Liver (tissue), 7 donors: ENCODE measurements at regions not wholly inside any gene's neighbourhood (a gene's known extent, or its start where the extent isn't known, plus 50 kb on each side); places are given as distances from the start of the nearest gene placed in this dataset.

ENCODE experiments used
- DNase-seq: peaks from one replicate; pipeline ENCODE4 v3.0.0-alpha.2; 2017; ENCODE audit warnings: low spot score
- H3K27ac ChIP-seq, 2 donors: one replicate each; pipeline ENCODE4 v1.7.0; 2013; ENCODE audit warnings: inconsistent platforms in 2 of 2, low read length in 2 of 2, control low read depth in 1 of 2, low read depth in 1 of 2, mild to moderate bottlenecking in 1 of 2
- H3K27me3 ChIP-seq, 4 donors: one replicate each; pipeline versions ENCODE4 v1.6.1 to v1.7.0; 2013; ENCODE audit warnings: low read length in 3 of 4, inconsistent platforms in 1 of 4, mild to moderate bottlenecking in 1 of 4, moderate library complexity in 1 of 4; ENCODE audit not compliant: control insufficient read depth in 4 of 4, insufficient read depth in 4 of 4
- H3K36me3 ChIP-seq, 4 donors: one replicate each; pipeline versions ENCODE4 v1.6.1 to v1.7.0; 2013; ENCODE audit warnings: low read length in 3 of 4, mild to moderate bottlenecking in 3 of 4, low read depth in 1 of 4, moderate library complexity in 1 of 4; ENCODE audit not compliant: control insufficient read depth in 4 of 4, insufficient read depth in 3 of 4
- H3K4me1 ChIP-seq, 4 donors: one replicate each; pipeline versions ENCODE4 v1.6.1 to v1.7.0; 2013; ENCODE audit warnings: low read length in 3 of 4, mild to moderate bottlenecking in 3 of 4, moderate library complexity in 1 of 4; ENCODE audit not compliant: control insufficient read depth in 4 of 4, insufficient read depth in 4 of 4
- H3K4me3 ChIP-seq, 3 donors: one replicate each; pipeline versions ENCODE4 v1.6.1 to v1.7.0; 2013; ENCODE audit warnings: low read length in 3 of 3, control low read depth in 1 of 3, low read depth in 1 of 3, mild to moderate bottlenecking in 1 of 3
- H3K9ac ChIP-seq, 2 donors: one replicate each; pipeline ENCODE4 v1.7.0; 2013; ENCODE audit warnings: low read length in 2 of 2, mild to moderate bottlenecking in 2 of 2, moderate library complexity in 2 of 2, control low read depth in 1 of 2, low read depth in 1 of 2
- H3K9me3 ChIP-seq, 4 donors: one replicate each; pipeline versions ENCODE4 v1.6.1 to v1.7.0; 2013; ENCODE audit warnings: low read length in 3 of 4; ENCODE audit not compliant: control insufficient read depth in 4 of 4
- EGR1 ChIP-seq, 2 donors: IDR thresholded peaks; 2 replicates each; pipeline ENCODE4 v1.6.1; 2016 to 2018; ENCODE audit warnings: antibody characterized with exemption in 2 of 2, low read depth in 2 of 2
- FOXA2 ChIP-seq: IDR thresholded peaks from 2 replicates; pipeline ENCODE4 v1.6.1; 2016; ENCODE audit warnings: antibody characterized with exemption
- HNF4G ChIP-seq: IDR thresholded peaks from 2 replicates; pipeline ENCODE4 v1.6.1; 2016; ENCODE audit warnings: antibody characterized with exemption
- JUND ChIP-seq, 2 donors: IDR thresholded peaks; 2 replicates each; pipeline ENCODE4 v1.6.1; 2016; ENCODE audit warnings: antibody characterized with exemption in 2 of 2
- RAD21 ChIP-seq, 2 donors: IDR thresholded peaks; 2 replicates each; pipeline ENCODE4 v1.6.1; 2016; ENCODE audit warnings: antibody characterized with exemption in 2 of 2, mild to moderate bottlenecking in 2 of 2
- REST ChIP-seq: IDR thresholded peaks from 2 replicates; pipeline ENCODE4 v1.6.1; 2016; ENCODE audit warnings: antibody characterized with exemption, mild to moderate bottlenecking
- RXRA ChIP-seq, 2 donors: IDR thresholded peaks; 2 replicates each; pipeline ENCODE4 v1.6.1; 2017 to 2018; ENCODE audit warnings: antibody characterized with exemption in 2 of 2, mild to moderate bottlenecking in 1 of 2
- TAF1 ChIP-seq: conservative IDR thresholded peaks from 2 replicates; pipeline ENCODE4 v1.6.1; 2016; ENCODE audit warnings: antibody characterized with exemption, mild to moderate bottlenecking
- YY1 ChIP-seq: IDR thresholded peaks from 2 replicates; pipeline ENCODE4 v1.6.1; 2016; ENCODE audit warnings: antibody characterized with exemption, mild to moderate bottlenecking
- WGBS: extraction: QIAGEN DNeasy Blood & Tissue Kit; methylation state at CpG from one replicate; pipeline ENCODE4 v1.1.7; 2013; 5-methylcytosine and 5-hydroxymethylcytosine counted together
- TF ChIP-seq, protein P1 (sequence below): IDR thresholded peaks from 2 replicates; pipeline ENCODE4 v1.6.1; 2016; ENCODE audit warnings: antibody characterized with exemption
- donor health status: healthy.
- donor health status: healthy.
- donor health status: healthy.
- donor health status: healthy.

DNA sequence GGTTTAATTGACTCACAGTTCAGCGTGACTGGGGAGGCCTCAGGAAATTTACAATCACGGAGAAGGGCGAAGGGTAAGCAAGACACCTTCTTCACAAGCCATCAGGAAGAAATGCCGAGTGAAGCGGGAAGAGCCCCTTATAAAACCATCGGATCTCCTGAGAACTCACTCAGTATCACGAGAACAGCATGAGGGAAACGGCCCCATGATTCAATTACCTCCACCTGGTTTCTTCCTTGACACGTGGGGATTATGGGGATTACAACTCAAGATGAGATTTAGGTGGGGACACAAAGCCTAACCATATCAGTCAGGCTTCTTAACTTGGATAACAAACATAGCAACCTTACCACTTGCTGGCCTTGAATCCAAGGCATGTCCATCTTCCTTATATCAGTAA, 73.6 kb upstream of the FOXN2 start:
- TF ChIP-seq TAF1: no peak
- no peak for TF ChIP-seq FOXA2
- no peak for TF ChIP-seq RAD21 (IDR thresholded peaks at IDR 0.05)
- H3K4me3 ChIP-seq: no peak overlapping the region
- no peaks in the 10 kb centered on the region for H3K27me3 ChIP-seq
- H3K27ac ChIP-seq: no peak overlapping the region
- no peak overlapping the region for H3K9ac ChIP-seq
- H3K4me1 ChIP-seq: no peaks in the 10 kb centered on the region
- DNase-seq: no peak
- H3K9me3 ChIP-seq: no peaks in the 10 kb centered on the region
- H3K36me3 ChIP-seq: no peaks in the 10 kb centered on the region
- 95% methylated on average over 9 of the region's 9 CpGs for WGBS

DNA sequence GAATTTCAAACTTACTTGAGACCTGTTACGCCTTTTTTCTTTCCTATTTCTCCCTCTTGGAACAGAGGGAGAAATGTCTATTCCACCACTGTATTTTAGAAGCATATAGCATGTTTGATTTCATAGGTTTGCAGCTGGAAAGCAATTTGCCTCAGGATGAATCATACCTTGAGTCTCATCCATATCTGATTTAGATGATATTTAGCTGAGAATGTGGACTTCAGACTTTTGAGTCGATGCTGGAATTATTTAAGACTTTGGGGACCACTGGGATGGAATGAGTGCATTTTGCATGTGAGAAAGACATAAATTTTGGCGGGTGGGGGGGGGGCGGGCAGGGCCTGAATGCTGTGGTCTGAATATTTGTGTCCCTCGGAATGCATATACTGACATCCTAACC, 67.3 kb upstream of the FOXN2 start:
- Histone ChIP-seq H3K4me1 (peaks cover 2 to 30% (median 27%) of the 10 kb centered on the region in 4 donors), H3K4me3 (no peak overlapping the region), H3K27ac (no peak overlapping the region), H3K9me3 (no peaks in the 10 kb centered on the region), H3K27me3 (no peaks in the 10 kb centered on the region), H3K9ac (no peak overlapping the region), H3K36me3 (no peaks in the 10 kb centered on the region)
- WGBS: 96% methylated on average over 5 of the region's 5 CpGs
- TF ChIP-seq TAF1 (no peak), RAD21 (IDR thresholded peaks at IDR 0.05) (no peak), RXRA (IDR thresholded peaks at IDR 0.05) (no peak), YY1 (no peak), EGR1 (IDR thresholded peaks at IDR 0.05; ENCODE audit: low read depth in 2 of 2) (no peak), REST (no peak)
- TF ChIP-seq, protein P1, sequence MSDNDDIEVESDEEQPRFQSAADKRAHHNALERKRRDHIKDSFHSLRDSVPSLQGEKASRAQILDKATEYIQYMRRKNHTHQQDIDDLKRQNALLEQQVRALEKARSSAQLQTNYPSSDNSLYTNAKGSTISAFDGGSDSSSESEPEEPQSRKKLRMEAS: no peak
- DNase-seq: no peak

DNA sequence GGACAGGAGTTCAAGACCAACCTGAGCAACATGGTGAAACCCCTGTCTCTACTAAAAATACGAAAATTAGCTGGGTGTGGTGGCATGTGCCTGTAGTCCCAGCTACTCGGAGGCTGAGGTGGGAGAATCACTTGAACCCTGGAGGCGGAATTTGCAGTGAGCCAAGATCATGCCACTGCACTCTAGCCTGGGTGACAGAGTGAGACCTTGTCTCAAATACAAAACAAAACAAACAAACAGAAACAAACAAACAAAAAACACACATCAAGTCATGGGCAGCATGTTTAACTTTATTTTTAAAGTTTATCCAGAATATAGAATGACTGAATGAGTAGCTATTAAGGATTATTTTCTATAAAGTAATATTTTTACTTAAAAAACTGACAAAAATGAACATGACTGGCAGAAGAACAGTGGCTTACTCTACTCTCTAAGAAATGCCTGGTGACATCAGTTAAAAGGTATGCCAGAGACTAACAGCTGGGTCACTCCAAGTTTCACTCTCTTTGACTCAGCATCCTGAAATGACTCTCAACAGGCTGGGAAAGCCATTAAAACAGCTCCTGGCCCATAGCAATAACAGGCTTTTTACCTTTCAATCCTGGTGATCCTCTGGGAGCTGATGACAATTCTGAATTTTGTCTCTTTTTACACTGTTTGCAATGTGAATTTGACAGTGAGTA, 66.1 kb upstream of the FOXN2 start:
- Histone ChIP-seq H3K4me3 (no peak overlapping the region), H3K4me1 (peaks cover 2 to 30% (median 27%) of the 10 kb centered on the region in 4 donors), H3K9ac (no peak overlapping the region), H3K27ac (peak overlapping the region; percentile 64 to 68), H3K27me3 (no peaks in the 10 kb centered on the region), H3K36me3 (no peaks in the 10 kb centered on the region), H3K9me3 (no peaks in the 10 kb centered on the region)
- DNase-seq: no peak
- WGBS: 92% methylated on average over 3 of the region's 3 CpGs
- TF ChIP-seq TAF1 (no peak), JUND (IDR thresholded peaks at IDR 0.05) (peak; percentile 40 to 41), RXRA (IDR thresholded peaks at IDR 0.05) (no peak)

DNA sequence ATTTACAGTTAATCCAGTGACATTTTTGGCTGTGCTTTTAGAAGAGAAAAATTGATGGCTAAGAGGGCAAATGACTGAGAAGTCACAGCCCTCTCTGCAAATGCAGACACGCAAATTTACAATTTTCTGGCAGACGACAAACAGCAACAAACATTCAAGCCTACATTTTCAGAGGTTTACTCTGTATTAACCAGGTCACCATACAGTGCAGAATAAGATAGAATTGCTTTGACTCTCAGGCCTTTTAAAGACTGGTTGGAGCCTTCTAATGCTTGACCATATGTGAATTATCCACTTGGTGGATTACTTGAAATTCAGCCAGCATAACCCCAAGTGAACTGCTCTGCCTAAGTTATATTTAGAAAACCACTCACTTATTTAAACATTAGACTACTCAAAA, 65.5 kb upstream of the FOXN2 start:
- no peaks in the 10 kb centered on the region for H3K36me3 ChIP-seq
- peak overlapping the region in 1 of 2 donors; percentile 36 for H3K9ac ChIP-seq
- no peak overlapping the region for H3K4me3 ChIP-seq
- peak overlapping the region; percentile 64 to 68 for H3K27ac ChIP-seq
- WGBS: 36% methylated on average over 2 of the region's 2 CpGs
- no peaks in the 10 kb centered on the region for H3K9me3 ChIP-seq
- TF ChIP-seq REST (no peak), JUND (IDR thresholded peaks at IDR 0.05) (no peak), HNF4G (no peak), RXRA (IDR thresholded peaks at IDR 0.05) (peak; percentile 32 to 45)
- H3K4me1 ChIP-seq: peaks cover 2 to 30% (median 27%) of the 10 kb centered on the region in 4 donors
- H3K27me3 ChIP-seq: no peaks in the 10 kb centered on the region
- no peak for DNase-seq
